SU-DHL-6 (cell line): ENCODE measurements at regions not wholly inside any gene's neighbourhood (a gene's known extent, or its start where the extent isn't known, plus 50 kb on each side); places are given as distances from the start of the nearest gene placed in this dataset.

Source experiments
- CTCF ChIP-seq: fragments of 200-600 bp; sonication (generic); IDR thresholded peaks from one replicate; pipeline ENCODE4 v1.5.1; 2017; ENCODE audit warnings: antibody characterized with exemption, mild to moderate bottlenecking, low read length, moderate library complexity; ENCODE audit not compliant: insufficient read depth, poor library complexity, severe bottlenecking
- EZH2phosphoT487 ChIP-seq: fragments of 200-600 bp; sonication (generic), shearing (Covaris generic); conservative IDR thresholded peaks from 2 replicates; pipeline ENCODE4 v1.6.1; 2018; ENCODE audit warnings: mild to moderate bottlenecking, antibody characterized with exemption, low read length, moderate library complexity, mixed read lengths

- TF ChIP-seq EZH2phosphoT487 (no peak), CTCF (no peak)
These were observed 155.9 kb upstream of the SLC13A1 start for GRCh38 chr7:123355576-123356190.
